GM21390 (cell line): ENCODE measurements at regions not wholly inside any gene's neighbourhood (a gene's known extent, or its start where the extent isn't known, plus 50 kb on each side); places are given as distances from the start of the nearest gene placed in this dataset.

ENCODE experiments used
- ATAC-seq: cut with Tn5 transposase; IDR thresholded peaks from one replicate; pipeline ENCODE4 v1.9.1; 2021; ENCODE audit not compliant: unreplicated experiment

DNA sequence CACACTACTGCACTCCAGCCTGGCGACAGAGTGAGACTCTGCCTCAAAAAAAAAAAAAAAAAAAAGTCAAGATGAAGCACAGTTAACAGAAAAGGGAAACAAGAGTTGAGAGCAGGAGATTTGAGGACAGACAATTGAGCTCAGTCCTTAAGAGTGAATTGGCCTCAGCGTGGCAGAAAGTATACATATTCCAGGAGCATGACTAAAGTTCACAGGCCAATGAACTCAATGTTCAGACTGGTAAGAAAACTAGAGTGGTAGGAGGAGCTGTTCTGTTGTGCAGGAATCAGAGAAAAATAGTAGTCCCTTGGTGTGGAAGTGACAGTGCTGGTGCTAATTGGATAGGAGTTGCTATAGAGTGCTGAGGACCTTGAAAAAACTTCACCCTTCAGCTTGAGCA, 60.0 kb downstream of the NRN1 start:
- no peak for ATAC-seq

GRCh38 chr6:5946181-5946580, 60.5 kb downstream of the NRN1 start:
- no peak for ATAC-seq

DNA sequence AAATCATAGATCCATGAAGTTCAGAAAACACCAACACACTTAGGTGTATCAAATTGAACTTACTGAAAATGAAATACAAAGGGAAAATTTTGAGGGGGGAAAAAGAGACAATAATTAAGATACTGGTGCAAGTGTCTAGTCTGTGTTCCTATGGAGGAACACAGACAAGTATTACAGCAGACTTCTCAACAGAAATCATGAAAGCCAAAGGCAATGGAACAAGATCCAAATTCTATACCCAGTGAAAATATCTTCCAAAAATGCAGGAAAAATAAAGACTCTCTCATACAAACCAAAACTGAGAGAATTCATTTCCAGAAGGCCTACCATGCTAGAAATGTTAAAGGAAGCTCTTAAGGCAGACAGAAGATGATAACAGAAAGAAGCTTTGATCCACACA, 63.1 kb downstream of the NRN1 start:
- no peak for ATAC-seq

- no peak for ATAC-seq
Observed at GRCh38 chr6:5942591-5942990, 64.1 kb downstream of the NRN1 start.

- ATAC-seq: no peak
Observed at GRCh38 chr6:5941188-5941587, 65.5 kb downstream of the NRN1 start.

- no peak for ATAC-seq
Observed at GRCh38 chr6:5938934-5939333, 67.8 kb downstream of the NRN1 start.

- ATAC-seq: no peak
Observed at GRCh38 chr6:5937936-5938706, 68.6 kb downstream of the NRN1 start.

- ATAC-seq: no peak
Observed at GRCh38 chr6:5937169-5937909, 69.4 kb downstream of the NRN1 start.

DNA sequence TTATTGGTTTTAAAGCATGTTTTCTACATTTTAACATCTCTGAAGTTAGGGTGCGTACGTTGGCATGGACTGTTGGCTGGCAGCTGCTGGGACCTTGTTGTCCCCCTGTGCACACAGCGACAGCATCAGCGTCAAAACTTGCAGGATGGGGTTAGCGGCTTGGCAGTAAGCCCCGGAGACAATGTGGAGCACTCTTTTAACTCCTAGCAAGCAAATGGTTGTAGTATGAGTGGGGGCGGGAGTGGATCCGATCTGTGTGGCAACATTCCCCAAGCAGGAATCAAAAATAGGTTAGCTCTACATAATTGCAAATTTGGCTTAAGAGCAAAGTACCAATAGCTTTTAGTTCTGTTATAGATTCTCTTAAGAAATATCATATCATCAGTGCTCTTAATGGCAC, 70.1 kb downstream of the NRN1 start:
- no peak for ATAC-seq

DNA sequence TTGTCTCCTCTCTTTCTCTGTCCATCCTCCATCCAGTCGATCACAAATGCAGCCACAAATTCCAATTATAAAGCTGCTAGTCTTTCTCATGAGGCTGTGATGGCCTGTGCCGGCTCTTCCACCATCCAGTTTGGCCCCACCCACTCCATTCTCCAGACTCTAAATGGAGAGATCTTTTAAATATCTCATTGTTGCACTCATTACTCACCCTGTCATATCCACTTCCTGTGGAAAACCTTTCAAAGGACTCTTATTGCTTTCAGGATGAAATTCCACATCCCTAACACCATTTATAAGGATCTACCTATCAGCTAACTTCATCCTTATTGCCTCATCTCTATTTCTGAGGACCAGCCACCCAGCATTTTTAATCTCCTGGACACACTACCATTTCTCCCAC, 70.6 kb downstream of the NRN1 start:
- no peak for ATAC-seq

DNA sequence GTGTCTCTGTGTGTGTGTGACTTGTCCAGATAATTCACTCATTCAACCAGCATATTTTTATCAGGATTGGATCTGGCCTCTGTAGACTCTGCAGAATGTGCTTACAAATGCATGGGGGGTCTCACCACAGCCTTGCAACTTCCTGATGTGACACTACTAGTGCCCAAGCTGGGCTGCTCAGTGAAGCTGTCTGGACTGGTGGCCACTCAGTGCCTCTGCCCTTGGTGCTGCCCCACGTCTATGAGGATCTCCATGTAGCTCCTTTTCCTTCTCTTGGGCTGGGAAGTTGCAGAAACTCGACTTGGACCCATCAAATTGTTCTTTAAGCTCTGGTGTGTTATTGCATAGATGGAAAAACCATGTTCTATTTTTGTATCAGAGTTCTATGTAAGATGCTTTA, 75.8 kb downstream of the NRN1 start:
- no peak for ATAC-seq

- no peak for ATAC-seq
Observed at GRCh38 chr6:5930143-5930770, 76.5 kb downstream of the NRN1 start.

DNA sequence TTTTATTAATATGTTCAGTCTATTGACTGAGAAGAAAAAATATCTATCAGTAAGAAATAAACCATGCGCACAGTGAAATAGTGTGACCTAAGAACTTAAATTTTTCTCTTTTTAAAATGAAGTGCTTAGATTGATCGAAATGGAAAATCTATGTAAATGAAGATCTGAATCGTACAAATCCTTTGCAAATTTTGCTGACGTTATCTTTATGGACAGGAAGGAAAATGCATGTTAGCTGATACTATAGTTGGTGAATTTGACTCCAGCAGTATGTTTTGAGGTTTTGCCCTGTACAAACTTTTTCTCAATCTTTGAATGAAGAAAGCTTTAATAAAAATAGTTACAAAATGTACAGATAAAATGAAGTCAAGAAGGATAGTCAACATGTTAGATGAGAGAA, 82.9 kb downstream of the NRN1 start:
- ATAC-seq: no peak

DNA sequence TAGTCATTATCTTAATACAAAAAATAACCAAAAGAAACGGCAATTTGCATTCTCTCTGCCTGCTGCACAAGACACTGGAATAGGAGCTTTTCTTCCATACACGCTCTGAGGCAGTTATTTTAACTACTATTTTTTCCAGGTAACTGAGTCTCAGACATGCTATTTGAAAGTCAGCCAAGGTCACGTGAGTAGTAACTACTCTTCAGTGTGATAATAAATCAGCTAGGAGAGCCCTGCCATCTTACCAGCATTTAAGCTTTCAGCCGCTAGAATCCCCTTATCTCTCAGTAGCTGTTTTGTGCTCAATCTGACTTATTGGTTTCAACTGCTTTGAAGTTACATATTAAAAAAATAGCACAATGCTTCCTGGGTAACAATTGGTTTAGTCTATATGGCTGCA, 84.5 kb downstream of the NRN1 start:
- no peak for ATAC-seq

- no peak for ATAC-seq
Observed at GRCh38 chr6:5909721-5910120, 97.0 kb downstream of the NRN1 start.

DNA sequence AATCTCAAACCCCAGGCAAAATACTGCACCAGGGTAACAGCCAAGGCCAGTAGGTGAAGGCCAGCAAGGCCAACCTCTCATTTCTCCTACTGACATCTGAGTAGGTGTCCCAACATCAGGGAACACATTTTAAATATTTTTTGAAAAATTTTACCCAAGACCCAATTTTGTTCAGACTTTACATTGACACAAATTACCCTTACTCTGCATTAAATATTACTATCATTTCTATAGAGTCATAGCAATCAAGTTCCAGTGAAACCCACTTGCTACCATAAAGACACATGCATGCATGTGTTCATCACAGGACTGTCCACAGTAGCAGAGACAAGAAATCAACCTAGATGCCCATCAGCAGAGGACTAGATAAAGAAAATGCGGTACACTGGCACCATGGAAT, 99.9 kb downstream of the NRN1 start:
- no peak for ATAC-seq

GRCh38 chr6:5906340-5906670, 100.4 kb downstream of the NRN1 start:
- ATAC-seq: no peak

DNA sequence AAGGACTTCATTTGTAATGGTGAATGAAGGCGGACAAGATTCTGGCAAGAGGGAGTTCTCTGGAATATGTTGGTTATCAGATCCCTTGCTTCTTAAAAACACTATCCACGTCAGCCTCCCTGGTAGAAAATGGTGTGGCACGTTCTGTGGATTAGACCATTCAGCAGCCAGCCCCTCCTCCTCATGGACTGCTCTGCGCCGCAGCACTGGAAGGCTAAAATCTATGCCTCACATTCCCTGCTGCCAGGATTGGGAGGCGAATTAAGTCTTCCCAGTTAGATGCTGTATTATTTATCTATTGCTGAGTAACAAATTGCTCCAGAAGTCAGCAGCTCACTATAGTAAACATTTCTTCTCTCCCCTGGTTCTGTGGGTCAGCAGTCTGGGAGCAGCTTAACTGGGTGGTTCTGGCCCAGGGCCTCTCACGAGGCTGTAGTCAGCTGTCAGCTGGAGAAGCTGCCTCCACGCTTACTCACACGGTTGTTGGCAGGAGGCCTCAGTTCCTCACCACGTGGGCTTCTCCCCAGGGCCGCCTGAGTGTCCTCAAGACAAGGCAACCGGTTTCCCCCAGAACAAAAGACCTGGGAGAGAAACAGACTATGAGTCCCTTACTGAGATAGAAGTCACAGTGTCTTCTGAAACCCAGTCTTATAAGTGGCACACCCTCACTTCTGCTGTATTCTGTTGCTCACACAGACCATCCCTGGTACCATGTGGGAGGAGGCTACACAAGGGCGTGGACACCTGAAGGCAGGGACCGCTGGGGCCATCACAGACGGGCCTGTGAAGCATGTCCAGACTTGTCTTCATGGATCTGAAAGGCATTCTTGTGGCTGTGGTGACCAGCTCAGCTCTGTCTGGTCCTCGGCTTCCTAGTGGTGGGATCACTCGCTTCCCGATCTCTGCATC, 101.0 kb downstream of the NRN1 start:
- ATAC-seq: no peak

- no peak for ATAC-seq
Observed at GRCh38 chr6:5904532-5904931, 102.2 kb downstream of the NRN1 start.

DNA sequence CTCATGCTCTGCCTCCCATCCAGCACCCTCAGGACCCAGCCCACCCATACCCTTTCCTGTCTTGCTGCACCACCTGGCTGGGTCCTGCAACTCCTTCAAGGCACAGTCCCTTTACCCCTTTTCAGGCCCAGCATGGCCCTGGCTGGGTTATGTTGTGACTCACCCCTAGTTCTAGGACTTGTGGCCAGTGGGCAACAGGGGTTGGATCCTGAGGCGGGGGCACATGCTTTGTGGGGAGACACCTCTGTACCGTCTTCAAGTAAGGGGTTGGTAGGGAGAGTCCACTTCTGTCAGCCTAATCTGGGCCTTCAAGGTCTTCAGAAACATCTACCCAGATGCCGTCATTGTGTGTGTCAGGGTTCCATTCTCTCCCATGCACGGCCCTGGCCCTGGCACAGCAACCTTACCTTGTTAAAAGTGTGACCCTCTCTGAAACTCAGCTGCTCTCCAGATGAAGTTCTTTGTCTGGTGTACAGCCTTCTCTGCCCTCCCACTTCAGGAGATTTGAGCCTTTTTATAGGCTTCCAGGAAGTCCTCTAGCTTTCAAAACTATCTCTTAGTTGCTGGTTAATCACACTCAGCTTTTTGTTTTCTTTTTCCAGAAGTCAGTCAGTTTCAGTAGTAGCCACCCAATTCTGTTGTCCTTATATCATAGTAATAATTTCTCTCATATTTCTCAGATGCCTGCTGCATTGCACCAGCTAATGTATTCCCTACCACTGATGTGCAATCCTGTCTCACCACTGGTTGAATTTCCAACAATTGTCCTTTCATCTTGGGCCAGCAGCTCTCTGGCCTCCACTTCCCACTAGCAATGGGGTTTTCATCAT, 107.3 kb downstream of the NRN1 start:
- no peak for ATAC-seq
